ENCODE measurements at regions not wholly inside any gene's neighbourhood (a gene's known extent, or its start where the extent isn't known, plus 50 kb on each side); places are given as distances from the start of the nearest gene placed in this dataset.
"Not testable (repeated sequence)": the region's sequence is repeated elsewhere in the genome, so short reads cannot be mapped to it uniquely, and the experiment has no call there.

DNA sequence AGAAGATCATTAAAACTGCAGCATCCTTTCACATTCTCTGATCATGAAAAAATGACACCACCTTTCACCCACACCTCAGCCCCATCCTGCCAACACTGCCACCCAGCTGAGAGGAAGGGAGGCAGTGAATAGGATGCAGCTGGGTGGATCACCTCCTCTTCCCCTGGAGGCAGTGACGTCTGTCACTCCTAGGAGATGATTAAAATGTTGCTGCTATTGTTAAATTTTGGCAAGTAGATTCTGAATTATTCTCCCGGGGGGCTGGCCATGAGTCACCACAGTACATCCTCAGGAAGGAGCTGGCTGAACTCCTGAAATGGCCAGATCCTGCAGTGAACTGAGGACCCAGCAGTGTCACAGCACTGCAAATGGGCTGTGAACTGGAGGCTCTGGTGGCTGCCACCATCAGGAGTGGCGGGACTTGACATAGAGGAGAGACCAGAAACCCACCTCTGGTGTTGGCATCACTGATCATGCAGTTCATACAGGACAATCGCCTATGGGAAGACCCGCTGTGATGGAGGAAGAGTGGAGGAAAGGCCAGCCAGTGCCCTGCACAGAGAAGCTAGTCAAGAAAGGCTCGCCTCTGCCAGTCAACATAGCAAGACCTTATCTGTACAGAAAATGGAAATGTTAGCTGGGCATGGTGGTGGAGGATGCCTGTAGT lies 199.1 kb downstream of the FAM43A start:
- DNase-seq (ENCODE audit: low spot score): no peak

DNA sequence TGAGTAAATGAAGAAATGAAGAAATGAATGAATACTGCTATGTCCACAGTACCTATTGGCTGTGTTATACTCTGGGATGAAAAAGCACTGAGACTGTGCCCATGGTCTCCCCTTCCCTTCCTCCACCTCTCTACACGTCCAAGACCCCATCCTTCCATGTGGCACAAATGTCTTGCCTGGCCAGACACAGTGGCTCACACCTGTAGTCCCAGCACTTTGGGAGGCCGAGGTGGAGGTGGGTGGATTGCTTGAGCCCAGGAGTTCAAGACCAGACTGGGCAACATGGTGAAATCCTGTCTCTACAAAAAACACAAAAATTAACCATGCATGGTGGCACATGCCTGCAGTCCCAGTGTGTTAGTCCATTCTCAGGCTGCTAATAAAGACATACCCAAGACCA lies 200.1 kb downstream of the FAM43A start:
- no peak for DNase-seq (ENCODE audit: low spot score)

DNA sequence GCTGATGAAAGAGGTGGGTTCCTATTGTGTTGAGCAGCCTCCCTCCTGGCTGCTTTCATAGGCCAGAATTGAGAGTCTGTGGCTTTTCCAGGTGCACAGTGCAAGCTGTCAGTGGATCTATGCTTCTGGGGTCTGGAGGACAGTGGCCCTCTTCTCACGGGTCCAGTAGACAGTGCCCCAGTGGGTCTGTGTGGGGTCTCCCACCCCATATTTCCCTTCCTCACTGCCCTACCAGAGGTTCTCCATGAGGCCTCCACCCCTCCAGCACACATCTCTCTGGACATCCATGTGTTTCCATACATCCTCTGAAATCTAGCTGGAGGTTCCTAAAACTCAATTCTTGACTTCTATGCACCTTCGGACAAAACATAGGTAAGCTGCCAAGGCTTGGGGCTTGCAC lies 201.2 kb downstream of the FAM43A start:
- DNase-seq (ENCODE audit: low spot score): no peak

DNA sequence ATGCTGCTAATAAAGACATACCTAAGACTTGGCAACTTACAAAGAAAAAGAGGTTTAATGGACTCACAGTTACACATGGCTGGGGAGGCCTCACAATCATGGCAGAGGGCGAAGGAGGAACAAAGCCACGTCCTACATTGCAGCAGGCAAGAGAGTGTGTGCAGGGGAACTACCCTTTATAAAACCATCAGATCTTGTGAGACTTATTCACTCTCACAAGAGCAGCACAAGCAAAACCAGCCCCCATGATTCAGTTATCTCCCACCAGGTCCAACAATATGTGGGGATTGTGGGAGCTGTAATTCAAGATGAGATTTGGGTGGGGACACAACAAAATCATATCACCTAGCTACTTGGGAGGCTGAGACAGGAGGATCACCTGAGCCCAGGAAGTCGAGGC lies 202.4 kb downstream of the FAM43A start:
- not testable (repeated sequence) for DNase-seq (ENCODE audit: low spot score)

DNA sequence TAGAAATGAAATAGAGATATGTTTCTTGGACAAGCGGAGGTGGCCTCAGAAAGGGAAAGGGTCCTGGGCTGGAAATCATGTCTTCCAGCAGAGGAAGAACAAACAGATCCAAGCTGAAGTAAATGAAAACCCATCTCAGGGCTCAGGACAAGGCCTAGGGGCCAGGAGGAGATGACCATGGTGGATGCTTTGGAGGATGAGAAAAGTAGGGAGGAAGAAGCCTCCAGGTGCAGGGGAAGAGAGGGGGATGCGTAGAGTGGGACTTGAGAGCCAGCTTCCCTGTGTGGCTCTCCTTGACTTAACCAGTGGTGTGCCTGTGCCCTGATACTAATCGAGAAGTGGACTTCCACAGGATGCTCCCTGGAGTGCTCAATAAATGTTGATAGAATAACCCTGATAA lies 203.2 kb downstream of the FAM43A start:
- no peak for DNase-seq (ENCODE audit: low spot score)

DNA sequence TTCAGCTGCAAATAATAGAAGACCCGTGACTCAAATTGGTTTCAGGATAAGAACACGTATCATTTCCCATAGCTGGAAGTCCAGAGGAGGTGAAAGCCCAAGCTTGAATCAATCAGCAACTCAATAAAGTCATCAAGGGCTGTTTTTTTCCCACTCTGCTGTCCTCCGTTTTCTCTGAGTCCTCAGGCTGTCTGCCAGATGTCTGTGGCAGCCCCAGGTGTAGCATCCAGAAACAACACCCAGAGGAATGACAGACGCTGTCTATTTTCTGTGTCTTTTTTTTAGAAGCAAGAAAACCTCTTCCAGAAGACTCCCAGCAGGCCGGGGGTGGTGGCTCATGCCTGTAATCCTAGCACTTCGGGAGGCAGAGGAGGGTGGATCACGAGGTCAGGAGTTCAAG lies 204.4 kb downstream of the FAM43A start:
- DNase-seq (ENCODE audit: low spot score): no peak

DNA sequence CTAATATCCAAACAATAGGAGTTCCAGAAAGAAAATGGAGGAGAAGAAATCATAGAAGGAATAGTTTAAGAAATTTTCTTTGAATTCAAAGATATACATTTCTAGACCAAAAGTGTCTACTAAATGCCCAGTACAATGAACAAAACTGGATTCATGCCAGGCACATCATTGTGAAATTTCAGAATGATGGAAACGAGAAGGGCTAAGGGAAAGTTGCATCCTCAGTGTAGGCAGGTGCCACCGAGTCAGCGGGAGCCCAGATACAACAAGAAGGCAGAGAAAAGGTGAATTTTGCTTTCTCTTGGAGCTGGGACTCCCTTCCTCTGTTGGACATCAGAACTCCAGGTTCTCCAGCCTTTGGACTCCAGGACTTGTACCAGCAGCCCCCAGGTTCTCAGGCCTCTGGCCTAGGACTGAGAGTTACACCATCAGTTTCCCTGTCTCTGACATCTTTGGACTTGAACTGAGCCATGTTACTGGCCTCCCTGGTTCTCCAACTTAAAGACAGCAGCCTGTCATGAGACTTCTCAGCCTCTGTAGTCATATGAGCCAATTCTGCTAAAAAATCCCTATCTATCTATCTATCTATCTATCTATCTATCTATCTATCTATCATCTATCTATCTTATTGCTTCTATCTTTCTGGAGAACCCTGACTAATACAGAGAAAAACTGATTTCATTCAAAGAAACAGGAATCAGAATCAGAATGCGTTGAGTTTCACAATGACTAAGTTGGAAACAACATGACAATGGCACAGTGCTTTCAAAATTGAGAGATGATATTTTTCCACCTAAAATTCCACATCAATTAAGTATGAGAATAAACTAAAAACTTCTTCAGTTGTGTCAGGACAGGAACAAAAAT lies 207.7 kb downstream of the FAM43A start:
- no peak for DNase-seq (ENCODE audit: low spot score)

DNA sequence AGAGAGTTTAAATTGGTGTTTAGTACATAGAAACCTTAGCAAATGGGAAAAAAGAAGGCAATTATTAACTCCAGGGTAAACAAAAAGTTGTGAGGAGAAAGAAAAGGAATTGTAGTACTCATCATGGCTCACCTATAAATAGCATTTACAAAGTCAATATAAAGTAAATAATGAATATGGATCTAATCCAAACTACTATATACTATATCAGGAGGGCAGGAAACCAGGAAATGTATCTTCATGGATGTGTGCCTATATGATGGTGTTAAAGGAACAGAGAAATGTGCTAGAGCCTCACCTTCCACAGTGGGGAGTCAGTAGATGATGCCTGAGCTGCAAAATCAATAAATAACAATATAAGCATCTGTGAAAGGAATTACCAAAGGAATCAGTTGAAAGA lies 208.9 kb downstream of the FAM43A start:
- DNase-seq (ENCODE audit: low spot score): no peak

DNA sequence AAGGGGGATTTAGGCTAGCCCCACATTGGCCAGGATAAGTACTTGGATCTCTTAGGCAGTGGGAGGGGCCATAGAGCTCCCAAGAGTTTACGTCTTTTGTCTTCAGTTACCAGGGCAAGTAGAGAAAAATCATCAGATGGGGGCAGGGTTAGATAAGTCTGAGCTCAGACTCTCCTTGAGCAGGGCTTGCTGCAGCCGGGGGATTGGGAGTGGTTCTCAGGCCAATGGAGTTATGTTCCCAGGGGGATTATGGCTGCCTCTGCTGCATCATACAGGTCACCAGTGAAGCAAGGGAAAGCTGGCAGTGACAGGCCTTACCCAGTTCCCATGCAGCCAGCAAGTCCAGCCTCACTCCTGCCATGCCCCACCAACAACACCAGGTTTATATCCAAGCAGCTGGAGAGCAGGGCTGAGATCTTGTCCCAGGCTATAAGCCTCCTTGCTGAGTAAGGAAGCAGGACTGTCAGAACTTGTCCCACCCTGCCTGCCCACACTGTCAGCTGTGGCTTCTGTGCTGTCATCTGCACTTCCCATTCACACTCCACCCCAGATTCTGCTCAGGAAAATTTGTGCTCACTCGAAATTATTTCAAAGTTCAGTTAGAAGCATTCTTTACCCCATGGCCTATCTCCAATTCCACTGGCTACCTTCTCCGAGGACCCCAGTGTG lies 215.3 kb downstream of the FAM43A start:
- no peak for DNase-seq (ENCODE audit: low spot score)

DNA sequence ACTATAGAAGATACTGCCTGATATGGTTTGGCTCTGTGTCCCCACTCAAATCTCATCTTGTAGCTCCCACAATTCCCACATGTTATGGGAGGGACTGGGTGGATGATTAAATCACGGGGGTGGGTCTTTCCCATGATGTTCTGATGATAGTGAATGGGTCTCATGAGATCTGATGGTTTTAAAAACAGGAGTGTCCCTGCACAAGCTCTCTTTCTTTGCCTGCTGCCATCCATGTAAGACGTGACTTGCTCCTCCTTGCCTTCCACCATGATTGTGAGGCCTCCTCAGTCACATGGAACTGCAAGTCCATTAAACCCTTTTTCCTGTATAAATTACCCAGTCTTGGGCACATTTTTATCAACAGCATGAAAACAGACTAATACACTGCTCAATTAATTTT lies 217.8 kb downstream of the FAM43A start:
- not testable (repeated sequence) for DNase-seq (ENCODE audit: low spot score)

DNA sequence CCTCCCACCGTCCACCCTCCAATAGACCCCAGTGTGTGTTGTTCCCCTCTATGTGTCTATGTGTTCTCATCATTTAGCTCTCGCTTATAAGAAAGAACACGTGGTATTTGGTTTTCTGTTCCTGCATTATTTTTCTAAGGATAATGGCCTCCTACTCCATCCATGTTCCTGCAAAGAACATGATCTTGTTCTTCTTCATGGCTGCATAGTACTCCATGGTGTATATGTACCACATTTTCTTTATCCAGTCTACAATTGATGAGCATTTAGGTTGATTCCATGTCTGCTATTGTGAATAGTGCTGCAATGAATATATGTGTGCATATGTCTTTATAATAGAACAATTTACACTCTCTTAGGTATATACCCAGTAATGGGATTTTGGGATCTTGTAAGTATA lies 219.3 kb downstream of the FAM43A start:
- DNase-seq (ENCODE audit: low spot score): not testable (repeated sequence)

DNA sequence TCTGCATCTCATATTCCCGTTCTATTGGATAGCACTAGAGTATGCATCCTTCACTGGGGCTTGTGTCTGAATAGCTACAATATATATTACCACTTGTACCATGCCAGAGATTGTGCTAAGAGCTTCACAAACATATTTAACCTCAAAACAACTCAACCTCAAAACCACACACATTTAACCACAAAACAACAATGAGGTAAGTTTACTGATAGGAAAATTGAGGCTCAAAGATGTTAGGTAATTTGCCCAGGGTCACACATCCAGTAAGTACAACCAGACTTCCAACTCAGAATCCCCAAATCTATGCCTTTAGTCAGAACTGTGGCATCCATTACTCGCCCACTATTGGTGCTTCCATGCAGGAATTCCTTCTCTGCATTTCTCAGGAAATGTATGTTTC lies 220.0 kb downstream of the FAM43A start:
- no peak for DNase-seq (ENCODE audit: low spot score)

DNA sequence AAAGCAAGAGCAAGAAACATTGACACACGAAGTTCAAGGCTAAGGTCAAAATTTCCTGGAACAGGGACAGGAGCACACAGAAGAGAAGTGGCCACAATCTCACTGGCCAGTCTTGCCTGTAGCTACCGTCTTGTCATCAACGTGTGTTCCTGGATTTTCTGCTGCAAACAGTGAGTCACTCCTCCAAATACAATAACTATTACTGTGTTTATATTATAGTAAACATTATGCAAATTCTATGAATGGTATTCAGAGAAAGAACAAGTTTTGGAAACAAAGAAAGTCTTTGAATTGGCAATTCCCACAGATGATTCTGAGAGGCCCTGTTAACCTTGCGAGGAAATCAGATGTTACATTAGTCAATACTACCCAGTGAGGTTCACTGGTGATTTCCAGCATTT lies 220.5 kb downstream of the FAM43A start:
- no peak for DNase-seq (ENCODE audit: low spot score)

DNA sequence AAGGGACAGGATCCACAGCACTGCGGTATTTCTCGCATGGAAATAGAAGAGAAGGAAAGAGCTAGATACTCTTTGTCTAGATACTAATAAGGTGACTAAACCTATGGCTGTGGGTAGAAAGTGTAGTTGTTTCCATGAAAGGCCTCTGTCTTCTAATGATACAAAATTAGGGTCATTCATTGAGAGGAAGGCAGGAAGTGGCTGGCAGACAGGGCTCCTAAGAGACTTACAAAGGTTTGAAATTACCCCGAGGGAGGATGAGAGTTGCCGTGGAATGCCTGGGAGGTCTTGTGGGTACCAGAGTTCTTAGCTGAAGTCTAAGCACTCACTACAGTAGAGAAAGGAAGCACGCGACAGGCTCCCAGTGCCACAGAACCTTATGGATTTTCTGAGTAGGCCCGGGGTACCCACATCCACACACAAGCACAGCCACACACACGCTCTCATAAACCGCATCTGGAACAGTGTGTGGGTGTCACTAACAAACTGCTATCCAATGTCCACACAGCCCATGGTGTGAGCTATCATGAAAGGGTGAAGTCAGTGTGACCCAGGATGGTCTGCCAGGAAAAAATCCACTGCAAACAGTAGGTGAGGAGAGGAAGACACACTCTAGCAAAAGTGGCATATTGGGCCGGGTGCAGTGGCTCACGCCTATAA lies 221.4 kb downstream of the FAM43A start:
- DNase-seq (ENCODE audit: low spot score): no peak

DNA sequence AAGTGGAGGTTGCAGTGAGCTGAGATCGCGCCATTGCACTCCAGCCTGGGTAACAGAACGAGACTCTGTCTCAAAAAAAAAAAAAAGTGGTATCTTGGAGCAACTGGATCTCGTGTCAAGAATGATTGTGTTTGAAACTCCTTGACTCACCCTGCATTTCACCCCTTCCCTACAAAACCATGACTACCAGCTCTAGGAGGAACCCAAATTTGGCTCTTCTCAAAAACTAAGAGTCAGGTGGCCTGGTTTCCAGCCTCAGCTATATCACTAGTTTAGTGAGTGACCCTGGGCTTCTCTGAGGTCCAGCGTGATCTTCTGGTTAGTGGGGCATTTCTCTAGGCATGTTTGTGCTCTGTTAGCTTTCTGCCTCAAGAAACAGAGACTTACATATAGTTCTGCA lies 222.1 kb downstream of the FAM43A start:
- DNase-seq (ENCODE audit: low spot score): no peak

DNA sequence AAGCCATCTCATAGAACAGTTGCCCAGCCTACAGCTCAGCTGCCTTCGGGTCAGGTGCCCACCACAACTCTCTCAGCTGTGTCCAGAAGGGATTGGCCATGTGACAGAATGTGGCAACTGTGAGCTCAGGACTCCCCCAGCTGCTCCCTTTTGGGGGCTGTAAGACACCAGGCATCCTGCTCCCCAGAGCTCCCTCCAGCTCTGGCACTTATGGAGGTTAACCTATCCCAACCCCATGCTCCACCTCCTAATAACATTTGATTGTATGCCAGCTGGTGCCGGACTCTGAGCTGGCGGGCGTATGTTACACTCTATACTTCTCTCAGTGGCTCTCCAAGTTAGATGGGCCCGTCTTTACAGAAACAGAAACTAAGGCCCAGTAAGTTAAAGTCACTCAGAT lies 222.8 kb downstream of the FAM43A start:
- no peak for DNase-seq (ENCODE audit: low spot score)

DNA sequence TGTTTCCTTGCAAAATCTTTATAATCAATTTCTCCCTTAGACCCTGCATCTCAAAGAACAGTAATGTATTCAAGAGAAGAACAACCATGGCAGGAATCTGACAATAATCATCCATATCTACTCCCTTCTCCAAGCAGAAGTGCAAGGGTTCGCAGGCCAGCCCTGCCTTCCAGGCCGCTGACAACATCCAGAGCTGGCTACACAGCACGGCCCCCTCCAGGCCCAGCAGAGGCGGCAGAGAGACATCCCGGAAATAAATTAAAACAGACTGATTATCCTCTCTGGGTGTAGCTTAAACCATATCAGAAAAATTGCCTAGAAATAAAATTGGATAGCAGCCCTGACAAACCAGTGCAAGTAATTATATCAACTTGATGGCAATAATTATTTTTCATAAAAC lies 223.3 kb downstream of the FAM43A start:
- DNase-seq (ENCODE audit: low spot score): no peak

DNA sequence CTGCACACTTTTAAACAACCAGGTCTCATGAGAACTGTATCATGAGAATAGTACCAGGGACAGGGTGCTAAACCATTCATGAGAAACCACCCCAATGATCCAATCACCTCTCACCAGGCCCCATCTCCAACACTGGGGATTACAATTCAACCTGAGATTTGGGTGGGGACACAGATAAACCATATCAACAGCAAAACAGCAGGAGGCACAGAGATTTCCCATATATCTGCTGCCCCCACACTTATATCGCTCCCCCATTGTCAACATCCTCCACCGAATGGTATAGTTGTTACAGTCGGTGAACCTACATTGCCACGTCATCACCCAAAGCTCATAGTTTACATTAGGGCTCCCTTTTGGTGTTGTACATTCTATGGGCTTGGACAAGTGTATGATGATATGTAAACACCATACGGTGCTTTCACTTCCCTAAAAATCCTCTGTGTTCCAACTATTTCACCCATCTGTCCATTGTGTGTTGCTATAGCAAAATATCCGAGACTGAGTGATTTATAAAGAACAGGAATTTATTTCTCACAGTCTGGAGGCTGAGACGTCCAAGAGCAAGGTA lies 224.8 kb downstream of the FAM43A start:
- DNase-seq (ENCODE audit: low spot score): no peak

DNA sequence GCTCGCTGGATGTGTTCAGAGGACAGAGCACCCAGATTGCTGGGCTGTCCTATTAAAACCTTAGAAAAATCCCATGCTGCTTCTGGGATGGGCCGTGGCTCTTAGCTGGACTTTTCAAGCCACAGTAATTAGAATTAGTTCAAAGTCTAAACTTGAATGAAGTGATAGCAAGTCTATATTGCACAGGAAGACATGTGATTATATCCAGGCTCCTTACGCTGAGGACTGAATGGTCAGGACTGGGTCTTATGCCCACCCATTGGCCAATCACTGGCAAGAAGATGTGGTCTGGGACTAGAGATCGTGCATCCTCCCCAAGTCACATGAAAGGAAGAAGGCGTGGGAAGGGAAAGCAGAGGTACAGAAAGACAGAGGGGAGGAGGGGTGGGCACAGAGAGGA lies 227.6 kb downstream of the FAM43A start:
- DNase-seq (ENCODE audit: low spot score): no peak

DNA sequence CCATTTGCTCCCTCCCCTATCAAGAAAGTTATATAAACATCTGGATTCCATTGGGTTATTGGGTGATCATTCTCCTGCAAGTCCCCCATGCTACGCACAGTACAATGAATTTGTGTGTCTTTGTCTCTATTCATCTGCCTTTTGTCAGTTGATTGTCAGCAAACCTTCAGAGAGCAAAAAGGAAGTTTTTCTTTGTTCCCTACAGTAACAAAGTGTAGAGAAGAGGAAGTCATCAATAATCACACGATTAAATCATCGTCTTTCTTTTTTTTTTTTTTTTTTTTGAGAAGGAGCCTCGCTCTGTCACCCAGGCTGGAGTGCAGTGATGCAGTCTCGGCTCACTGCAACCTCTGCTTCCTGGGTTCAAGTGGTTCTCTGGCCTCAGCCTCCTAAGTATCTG lies 239.2 kb downstream of the FAM43A start:
- DNase-seq (ENCODE audit: low spot score): not testable (repeated sequence)

DNA sequence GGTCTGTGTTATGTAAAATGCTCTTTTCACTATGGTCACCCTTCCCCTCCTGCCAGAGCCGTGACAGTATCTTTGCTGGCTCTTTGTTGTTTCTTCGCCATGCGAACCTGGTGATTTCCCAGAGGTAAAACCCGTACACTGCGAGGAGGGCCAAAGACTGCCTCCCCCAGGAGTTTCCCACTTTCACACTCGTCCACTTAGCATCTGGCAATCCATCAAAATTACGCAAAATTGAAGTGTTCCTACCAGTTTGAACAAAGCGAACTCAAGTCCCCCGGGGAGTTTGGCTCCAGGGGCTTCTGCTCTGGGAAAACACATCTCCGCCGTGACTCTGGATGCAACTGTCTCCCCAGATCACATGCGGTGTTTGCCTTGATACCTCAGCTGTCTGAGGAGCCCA lies 239.9 kb downstream of the FAM43A start:
- no peak for DNase-seq (ENCODE audit: low spot score)

DNA sequence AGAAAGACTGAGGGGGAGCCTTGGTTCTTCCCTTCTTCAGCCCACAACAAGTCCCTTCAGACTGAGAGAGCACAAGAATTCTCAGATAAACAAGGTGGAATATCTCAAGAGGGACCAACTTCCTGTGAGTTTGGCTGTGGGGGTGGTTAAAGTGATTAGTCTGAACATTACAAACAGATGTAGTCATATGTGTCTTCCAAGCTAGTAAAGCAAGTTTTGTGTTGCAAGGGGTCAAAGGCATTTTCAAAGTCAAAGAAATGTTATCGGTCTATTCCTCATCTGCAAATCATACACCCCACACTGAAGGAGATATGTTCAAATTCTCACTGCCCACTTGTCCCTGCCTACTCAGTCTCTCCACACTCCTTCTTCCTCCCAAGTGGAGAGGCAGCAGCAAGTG lies 242.5 kb downstream of the FAM43A start:
- no peak for DNase-seq (ENCODE audit: low spot score)

Data from hematopoietic multipotent progenitor cell treated with erythropoietin and hydrocortisone succinate and interleukin-3 and kit ligand, for 17 days (in vitro differentiated cells).